Islet of Langerhans (tissue), 1 donor: ENCODE measurements at regions not wholly inside any gene's neighbourhood (a gene's known extent, or its start where the extent isn't known, plus 50 kb on each side); places are given as distances from the start of the nearest gene placed in this dataset.

Source experiments
- FAIRE-seq: peaks from one replicate; lab custom pipeline; 2011; peaks lifted over from hg19 to GRCh38; lab: Jason Lieb, UNC

- no peak for FAIRE-seq
Measured at GRCh38 chr3:151992326-151993041, 119.0 kb downstream of the SUCNR1 start.

DNA sequence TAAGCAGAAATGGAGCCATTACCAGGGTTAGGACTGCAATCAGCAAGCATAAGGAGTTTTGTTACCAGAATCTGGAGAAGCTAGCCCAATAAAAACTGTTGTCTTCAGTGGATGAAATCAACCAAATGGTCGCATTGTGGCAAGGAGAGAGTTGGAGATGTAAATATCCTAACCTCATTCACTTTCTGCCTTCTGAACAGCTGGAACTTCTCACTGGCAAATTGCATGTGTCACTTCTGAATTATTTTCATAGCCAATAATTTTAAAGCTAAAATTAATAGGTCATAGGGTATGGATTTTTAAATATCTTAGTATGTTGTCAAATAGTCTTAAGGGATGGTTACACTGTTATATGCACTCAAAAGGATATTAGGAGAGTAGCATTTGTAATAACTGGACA is 121.6 kb downstream of the SUCNR1 start:
- FAIRE-seq = no peak

GRCh38 chr3:151998744-151999143 is 125.3 kb downstream of the SUCNR1 start:
- no peak for FAIRE-seq

DNA sequence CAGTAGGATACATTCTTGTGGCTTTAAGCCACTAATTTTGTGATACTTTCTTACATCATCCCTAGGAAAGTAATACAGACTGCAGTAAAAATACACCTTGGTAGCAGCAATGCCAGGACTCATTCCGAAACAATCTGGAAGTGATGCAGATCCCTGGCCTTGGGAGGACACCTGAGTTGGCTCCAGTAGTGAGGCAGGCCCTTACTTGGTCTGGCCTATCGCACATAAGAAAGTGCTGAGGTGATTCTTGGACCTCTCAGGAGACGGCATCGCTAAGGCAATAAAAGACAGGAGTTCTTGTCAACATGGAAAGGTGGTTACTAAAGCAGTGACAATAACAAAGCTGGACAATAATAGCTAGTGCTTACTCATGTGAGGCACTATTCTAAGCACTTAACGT is 126.5 kb downstream of the SUCNR1 start:
- no peak for FAIRE-seq

DNA sequence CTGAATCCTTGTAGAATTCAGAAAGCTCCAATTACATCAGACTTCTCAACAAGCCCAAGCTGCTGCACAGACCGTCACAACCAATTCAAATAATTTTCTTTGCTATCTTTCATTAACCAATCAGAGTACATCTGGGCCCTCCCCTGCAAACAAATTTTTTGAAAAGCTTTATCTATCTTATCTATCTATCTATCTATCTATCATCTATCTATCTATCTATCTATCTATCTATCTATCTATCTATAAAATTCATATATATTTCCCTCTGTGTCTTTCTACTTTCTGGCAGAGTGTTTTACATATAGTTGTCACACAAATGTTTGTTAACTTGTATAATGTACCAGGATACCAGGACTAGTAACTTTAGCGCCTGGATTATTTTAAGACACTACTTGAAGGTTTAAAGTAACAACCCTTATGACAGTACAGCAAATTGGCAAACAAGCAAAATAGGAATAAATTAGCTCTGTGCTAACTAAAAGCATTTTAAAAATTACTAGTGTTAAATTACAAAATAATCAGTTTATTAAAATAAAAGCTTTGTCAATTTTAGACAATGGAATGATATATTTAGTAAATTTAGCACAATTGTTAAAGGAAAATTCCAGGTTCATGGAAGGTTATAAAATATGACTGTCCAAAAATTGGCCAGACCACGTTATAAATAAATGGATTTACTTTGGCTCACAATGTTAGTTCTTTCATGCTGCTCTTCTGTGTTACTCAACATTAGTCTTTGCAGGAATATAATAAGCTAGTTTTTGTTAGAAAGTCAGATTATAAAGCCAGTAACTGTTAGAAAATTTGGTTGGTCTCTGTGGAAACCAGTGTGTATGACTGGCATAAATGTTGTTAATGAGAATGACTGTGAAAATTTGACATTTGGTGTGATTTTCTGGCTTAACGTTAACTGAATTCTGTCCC is 138.6 kb downstream of the SUCNR1 start:
- no peak for FAIRE-seq

GRCh38 chr3:152019508-152019907 is 146.1 kb downstream of the SUCNR1 start:
- no peak for FAIRE-seq

DNA sequence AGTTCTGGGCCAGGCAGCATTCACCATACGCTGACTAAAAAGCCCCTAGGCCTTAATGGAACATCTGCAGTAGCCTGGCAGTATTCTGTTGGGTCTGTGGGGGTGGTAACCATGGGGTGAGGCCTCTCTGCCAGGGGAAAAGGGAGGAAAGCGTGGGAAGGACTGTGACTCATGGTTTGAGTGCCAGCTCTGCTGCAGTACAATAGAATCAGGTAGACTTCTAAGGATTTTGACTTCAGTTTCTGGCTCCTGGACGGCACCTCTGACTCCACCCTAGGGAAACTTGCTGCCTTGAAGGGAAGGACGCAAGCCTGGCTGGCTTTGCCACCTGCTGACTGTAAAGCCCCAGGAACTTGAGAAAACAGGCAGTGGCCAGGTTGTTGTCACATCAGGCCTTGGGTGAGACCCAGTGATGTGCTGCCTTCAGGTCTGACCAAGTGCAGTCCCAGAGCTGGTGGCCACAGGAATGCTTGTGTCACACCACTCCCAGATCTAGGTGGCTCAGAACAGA is 148.6 kb downstream of the SUCNR1 start:
- FAIRE-seq = no peak

DNA sequence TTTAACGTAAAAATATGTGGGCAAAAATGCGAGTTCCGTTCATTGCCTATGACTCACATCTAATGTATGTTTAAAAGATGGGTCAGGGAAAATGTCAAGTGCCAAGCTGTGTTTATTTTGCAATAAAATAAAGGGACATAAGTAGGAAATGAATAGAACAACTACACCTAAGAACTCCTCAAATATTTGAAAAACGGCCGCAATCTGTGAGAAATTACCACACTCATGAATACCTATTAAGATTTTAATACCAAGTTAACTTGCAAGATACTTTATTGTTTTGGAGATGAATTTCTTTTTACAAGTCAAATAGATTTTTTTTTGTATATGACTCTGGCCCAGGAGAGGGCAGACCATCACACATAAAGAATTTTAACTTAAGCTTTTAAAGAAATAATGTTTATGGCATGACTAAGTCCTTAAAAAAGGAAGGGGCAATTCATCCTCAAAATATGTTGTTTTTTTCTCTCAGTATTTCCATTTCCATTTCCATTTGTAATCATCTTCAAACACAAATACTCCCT is 152.7 kb downstream of the SUCNR1 start:
- FAIRE-seq = peak; percentile 30

DNA sequence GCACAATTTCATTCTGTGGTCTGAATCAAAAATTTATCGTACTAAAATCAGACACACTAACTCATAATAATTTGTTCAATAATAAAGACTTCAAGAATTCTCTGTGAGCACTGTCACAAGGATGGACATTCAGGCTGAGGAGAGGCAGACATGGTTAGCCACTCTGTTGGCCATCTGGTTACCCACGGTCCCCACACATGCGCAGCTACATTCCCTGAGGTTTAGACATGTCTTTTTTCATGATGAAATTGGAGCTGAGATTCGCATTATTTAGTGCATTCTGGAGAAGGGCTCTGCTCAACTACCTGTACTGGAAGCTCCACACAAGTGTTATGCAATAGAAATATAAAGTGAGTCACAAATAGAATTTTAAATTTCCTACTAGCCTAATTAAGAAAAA is 156.9 kb downstream of the SUCNR1 start:
- FAIRE-seq = no peak

DNA sequence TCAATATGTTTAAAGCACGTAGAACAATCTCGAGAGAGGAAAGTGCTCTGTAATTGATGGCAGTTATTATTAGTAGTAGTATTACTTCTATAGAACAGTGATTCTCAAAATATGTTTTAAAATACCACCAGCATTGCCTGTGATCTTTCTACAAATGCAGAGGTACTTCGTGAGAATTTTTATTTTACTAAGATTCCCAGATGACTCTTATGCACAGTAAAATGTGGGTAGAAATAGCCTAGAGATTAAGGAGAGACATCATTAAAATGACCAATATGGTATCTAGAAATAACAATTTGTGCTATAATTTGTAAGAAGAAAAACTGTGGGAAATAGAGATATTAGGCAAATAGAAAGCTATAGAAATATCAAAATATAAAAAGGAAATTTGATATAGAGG is 157.9 kb downstream of the SUCNR1 start:
- FAIRE-seq = no peak

- no peak for FAIRE-seq
Measured at GRCh38 chr3:152037297-152037696, 163.9 kb downstream of the SUCNR1 start.

- FAIRE-seq = no peak
Measured at GRCh38 chr3:152037953-152038352, 164.5 kb downstream of the SUCNR1 start.

GRCh38 chr3:152038490-152038889 is 165.0 kb downstream of the SUCNR1 start:
- FAIRE-seq = no peak

GRCh38 chr3:152039887-152040286 is 166.4 kb downstream of the SUCNR1 start:
- no peak for FAIRE-seq

DNA sequence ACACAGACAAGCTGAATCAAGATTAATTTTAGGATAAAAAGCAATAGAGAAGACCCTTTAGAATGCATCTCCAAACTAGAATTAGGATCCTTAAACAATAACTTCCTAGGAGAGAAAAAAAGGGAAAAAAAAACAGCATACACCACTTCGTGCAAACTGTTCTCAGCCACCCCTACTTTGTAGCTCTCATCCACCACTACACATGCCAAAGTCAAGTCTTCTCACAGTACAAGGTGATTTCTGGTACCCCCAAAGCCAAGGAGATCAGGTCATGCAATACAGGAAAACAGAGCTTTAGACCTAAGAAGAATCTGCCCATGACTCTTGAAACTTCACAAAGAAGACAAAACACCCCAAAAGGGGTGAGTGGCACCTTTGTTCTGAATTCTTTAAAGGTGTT is 166.9 kb downstream of the SUCNR1 start:
- no peak for FAIRE-seq

GRCh38 chr3:152043620-152044019 is 170.2 kb downstream of the SUCNR1 start:
- no peak for FAIRE-seq

GRCh38 chr3:152046280-152046679 is 172.8 kb downstream of the SUCNR1 start:
- FAIRE-seq = no peak

DNA sequence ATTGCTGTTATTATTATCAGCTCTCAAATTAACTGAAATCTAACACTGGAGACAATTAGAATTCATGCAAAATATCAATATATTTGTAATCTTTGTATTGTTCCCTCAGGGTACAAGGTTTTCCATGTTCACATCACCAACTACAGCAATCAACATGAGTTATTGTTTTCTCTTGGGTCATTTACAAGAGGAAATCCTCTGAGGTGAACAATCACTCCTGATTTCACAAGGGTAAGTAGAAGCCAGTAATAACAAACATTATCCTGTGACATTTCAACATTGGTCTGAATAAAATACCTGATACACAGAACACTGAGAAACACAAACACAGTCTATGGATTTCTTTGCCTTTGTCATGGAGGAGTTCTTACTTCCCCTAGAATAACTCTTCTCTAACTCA is 174.0 kb downstream of the SUCNR1 start:
- no peak for FAIRE-seq

- no peak for FAIRE-seq
Measured at GRCh38 chr3:152048831-152049230, 175.4 kb downstream of the SUCNR1 start.

- FAIRE-seq = no peak
Measured at GRCh38 chr3:152050903-152051302, 177.5 kb downstream of the SUCNR1 start.

DNA sequence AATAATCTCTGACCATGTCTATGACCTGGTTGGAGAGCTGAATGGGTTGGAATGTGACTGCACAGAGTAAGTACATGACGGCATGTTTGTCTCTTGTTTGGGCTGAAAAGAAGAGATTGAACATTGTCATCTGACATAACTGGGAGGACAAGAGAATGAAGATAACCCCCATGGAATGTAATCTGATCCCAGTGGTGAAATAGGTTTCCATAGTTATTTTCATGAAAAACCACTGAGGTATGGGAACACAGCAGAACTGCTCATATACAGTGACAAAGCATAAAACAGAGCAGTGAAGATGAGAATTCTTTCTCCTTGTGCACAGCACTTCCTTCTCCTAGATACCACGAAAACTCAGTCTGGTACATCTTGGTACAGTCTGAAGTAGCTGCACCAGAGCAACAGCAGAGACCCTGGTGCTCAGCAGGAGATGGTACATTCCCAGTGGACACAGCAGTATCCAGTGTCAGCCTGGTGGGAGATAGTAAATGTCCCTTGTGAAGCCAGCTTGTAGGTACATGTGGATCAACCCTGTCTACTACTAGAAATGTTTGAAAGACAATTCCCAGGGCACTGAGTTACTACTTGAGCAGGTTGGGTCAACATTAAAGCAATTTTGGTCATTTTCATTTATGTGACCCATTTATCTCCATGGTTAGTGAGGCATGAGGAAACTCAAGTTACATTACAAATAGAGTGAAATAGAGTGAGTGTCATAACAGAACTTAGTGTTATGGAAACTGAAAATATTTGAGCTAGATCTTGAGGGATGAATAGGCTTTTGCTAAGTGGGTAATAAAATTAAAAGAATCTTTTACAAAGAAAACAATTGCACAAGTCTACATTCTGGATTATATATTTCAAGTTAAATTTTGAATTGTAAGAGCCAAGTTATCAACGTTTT is 178.3 kb downstream of the SUCNR1 start:
- FAIRE-seq = peak; percentile 79

DNA sequence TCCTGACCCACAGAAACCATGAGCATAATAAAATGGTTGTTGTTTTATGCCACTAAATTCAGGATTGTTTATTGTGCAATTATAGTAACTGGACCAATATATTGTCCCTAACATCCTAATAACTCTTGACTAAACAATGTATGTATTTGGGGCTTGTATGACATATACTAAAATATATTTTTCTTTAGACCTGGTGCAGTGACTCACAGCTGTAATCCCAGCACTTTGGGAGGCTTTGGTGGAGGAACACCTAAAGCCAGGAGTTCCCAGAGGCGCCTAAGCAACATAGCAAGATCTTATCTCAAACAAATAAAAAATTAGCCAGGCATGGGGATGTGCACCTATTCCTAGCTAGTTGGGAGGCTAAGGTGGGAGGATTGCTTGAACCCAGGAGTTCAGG is 180.4 kb downstream of the SUCNR1 start:
- peak; percentile 49 for FAIRE-seq
